IPS DF 4.7 (cell line): ENCODE measurements at regions not wholly inside any gene's neighbourhood (a gene's known extent, or its start where the extent isn't known, plus 50 kb on each side); places are given as distances from the start of the nearest gene placed in this dataset.
"Not testable (repeated sequence)": the region's sequence is repeated elsewhere in the genome, so short reads cannot be mapped to it uniquely, and the experiment has no call there.

ENCODE experiments used
- DNase-seq: peaks from one replicate; pipeline ENCODE4 v3.0.0-alpha.2; 2013; ENCODE audit warnings: low spot score; ENCODE audit errors: extremely low read depth

DNA sequence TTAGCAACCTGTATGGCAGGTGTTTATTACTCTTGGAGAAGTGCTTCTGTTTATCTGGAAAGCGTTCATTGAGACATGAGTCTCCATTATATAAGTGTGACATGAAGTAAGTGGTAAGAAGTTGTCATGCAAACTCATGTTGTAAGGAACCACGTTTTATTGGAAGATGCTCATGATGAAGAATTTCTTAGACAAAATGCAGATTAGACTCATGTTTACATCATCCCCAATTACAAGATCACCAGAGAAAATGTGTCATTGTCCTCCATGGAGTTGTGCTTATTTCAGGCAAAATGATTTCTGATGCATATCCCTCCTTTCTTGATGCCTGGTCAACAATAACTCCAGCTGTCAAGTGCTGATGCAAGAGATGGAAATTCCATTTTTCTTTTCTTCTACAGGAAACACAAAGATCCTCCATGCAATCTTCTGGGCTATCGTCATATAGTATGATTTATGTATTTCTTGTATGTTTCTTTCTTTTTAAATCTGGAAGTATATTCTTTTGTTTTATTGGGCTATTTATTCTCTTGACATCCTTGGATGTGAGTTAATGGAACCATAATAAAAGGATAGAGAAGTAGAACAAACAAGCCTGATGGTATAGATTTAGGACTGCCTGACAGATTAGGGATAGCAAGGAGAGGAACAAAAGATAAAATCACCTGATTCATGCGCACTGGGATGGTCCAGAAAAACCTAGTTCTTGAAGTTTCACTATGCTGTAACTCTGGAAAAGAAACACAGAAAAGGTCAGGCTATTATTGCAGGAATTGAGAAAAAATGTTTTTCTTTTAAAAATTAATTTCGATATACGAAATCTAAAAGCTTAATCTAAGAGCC lies 50.7 kb upstream of the DIAPH3 start:
- DNase-seq, result no peak

DNA sequence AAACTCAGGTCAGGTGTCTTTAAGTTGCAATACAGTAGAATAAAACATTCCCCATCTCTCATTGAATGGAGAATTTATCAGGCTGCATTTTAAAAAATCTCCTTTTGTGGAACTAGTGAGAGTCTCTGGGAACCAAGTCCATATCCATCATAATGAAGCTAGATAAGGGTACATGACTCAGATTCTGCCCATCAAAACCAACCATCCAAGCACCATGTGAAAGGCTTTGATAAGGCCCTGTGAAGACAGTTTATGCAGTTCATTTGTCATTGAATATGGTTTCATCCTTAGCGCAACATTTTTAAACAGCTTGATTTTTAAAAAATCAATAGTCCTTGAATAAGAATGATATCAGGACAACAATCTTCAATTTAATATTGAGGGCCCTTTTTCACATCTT lies 56.3 kb upstream of the DIAPH3 start:
- DNase-seq, result no peak

DNA sequence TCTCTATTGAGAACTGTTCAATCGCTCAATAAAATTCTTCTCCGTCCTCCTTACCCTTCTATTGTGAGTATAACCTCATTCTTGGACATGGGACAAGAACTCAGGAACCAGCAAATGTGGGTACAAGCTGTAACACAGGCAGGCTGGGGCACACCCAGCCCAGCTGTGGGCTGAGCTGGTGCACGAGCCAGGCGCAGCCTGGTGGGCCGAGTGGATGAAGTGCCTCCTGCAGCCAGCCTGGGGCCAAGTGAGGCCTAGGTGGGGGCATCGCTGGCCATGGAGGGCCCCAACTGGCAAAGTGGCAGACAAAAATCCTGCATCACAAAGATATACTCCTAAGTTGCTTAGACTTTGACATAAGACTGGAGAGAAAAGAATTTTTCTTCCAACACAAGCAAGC lies 57.9 kb upstream of the DIAPH3 start:
- DNase-seq, result no peak

GRCh38 chr13:60226507-60226906 lies 62.8 kb upstream of the DIAPH3 start:
- DNase-seq, result no peak

DNA sequence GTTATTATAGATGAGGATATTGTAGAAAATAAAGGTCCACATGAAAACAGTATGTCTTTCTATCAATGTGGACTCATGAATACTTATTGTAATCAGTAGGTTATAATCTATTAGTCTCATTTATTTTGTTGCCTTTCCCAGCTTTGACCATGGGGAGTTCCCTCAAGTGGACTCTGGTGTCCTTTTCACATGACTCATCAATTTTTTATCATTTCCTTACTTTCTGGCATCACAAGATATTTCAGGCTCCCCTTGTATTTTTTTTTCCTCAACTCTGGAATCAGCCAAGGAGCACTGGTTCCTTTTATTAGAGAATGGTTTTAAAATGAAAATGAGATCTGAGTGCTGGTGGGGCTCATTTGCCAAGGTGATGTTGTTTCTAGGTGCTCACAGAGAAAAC lies 63.4 kb upstream of the DIAPH3 start:
- DNase-seq, result no peak

- DNase-seq, result no peak
Measured at GRCh38 chr13:60229708-60230272, 66.1 kb upstream of the DIAPH3 start.

GRCh38 chr13:60230593-60230992 lies 66.9 kb upstream of the DIAPH3 start:
- no peak for DNase-seq

DNA sequence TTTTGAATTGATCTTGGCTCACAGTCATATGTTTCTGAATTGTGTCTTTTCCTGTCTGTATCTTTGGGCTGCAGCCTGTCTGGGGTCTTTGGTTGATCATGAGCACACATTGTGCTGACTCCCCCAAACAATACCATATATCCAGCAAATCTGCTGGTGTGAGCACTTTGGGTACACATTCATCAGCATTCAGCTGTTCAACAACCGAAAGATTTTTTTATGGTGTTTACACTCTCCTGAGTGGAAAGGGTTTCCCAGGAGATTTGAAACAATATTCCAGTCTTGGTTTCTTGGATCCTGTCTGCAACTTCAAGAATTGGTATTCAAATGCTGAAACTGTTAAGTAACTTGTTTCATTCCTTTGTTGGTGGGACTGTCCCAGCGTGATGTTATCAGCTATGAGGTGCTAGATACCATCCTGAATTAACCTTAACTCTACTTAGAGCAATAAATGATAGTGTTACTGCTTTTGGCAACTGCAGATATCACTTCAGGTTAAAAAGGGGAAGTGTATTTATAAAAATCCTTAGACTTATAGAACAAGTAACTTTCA lies 78.4 kb upstream of the DIAPH3 start:
- no peak for DNase-seq

GRCh38 chr13:60244381-60244780 lies 80.7 kb upstream of the DIAPH3 start:
- DNase-seq, result no peak

DNA sequence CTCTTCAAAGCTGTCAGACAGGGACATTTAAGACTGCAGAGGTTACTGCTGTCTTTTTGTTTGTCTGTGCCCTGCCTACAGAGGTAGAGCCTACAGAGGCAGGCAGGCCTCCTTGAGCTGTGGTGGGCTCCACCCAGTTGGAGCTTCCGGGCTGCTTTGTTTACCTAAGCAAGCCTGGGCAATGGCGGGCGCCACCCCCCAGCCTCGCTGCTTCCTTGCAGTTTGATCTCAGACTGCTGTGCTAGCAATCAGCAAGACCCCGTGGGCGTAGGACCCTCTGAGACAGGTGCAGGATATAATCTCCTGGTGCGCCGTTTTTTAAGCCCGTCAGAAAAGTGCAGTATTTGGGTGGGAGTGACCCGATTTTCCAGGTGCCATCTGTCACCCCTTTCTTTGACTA lies 87.7 kb upstream of the DIAPH3 start:
- not testable (repeated sequence) for DNase-seq

- DNase-seq, result no peak
Measured at GRCh38 chr13:60258349-60258748, 94.6 kb upstream of the DIAPH3 start.

DNA sequence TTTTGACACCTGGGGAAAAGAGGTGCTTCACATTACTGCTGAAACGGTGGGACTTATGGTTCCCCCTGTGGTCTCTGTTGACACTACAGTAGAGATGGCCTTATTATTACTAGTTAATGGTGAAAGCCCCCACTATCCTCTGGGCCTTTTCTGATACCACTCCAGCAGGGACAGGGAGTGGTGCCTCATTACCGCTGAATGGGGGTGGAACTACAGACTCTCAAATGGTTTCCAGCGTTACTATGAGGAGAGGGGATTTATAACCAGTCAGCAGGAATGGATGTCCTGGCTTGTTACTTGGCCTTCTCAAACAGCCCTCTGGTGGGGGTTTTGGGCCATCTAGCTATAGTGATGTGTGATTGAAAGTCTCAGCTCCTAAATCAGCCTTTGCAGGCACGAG lies 96.7 kb upstream of the DIAPH3 start:
- no peak for DNase-seq

- DNase-seq, result peak; percentile 69
Measured at GRCh38 chr13:60261432-60262351, 98.0 kb upstream of the DIAPH3 start.

- no peak for DNase-seq
Measured at GRCh38 chr13:60265566-60265965, 101.8 kb upstream of the DIAPH3 start.

GRCh38 chr13:60267498-60268202 lies 103.9 kb upstream of the DIAPH3 start:
- DNase-seq, result no peak

GRCh38 chr13:60268203-60268555 lies 104.5 kb upstream of the DIAPH3 start:
- DNase-seq, result no peak

GRCh38 chr13:60273971-60274527 lies 110.3 kb upstream of the DIAPH3 start:
- no peak for DNase-seq

DNA sequence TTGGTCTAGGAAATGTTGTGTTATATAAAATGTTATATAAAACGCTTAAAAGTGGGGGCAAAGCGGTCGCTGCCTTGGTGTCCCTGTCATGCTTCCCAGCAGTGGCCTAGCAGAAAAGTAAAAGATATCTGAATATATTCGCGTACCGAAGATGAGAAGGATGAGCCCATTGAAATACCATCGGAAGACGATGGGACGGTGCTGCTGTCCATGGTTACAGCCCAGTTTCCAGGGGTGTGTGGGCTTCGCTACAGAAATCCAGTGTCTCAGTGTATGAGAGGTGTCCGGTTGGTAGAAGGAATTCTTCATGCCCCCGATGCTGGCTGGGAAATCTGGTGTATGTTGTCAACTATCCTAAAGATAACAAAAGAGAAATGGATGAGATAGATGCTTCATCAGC lies 110.9 kb upstream of the DIAPH3 start:
- DNase-seq, result no peak

- no peak for DNase-seq
Measured at GRCh38 chr13:60275208-60275607, 111.5 kb upstream of the DIAPH3 start.

DNA sequence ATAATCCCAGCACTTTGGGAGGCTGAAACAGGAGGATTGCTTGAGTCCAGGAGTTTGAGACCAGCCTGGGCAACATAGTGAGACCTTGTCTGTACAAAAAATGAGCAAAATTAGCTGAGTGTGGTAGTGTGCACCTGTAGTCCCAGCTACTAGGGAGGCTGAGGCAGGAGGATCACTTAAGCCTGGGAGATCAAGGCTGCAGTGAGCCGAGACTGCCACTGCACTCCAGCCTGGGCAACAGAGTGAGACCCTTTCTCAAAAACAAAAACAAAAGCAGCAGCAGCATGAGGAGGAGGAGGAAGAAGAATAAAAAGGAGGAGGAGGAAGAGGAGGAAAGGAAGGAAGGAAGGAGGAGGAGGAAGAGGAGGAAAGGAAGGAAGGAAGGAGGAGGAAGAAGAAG lies 116.5 kb upstream of the TDRD3 start:
- DNase-seq, result not testable (repeated sequence)

DNA sequence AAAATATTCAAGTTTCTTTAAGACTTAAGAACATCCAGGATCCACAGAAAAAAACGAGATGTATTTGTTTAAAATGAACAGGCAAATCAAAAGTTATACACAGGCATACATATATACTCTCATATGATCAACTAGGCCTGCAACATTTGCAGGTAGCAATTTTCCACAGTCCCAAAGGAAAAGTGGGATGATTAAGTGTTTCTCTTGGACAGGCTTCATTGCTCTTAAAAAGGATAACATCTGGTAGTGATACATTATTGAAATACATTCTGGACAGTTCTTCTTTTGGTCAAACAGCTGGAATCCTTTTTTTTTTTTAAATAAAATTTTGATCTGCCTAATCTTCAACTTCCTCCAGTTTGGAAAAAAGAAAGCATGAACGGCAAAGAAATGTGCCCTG lies 114.8 kb upstream of the TDRD3 start:
- no peak for DNase-seq
